GM12872 (cell line): ENCODE measurements at regions not wholly inside any gene's neighbourhood (a gene's known extent, or its start where the extent isn't known, plus 50 kb on each side); places are given as distances from the start of the nearest gene placed in this dataset.

Experiments used
- CTCF ChIP-seq: IDR thresholded peaks from 3 replicates; pipeline ENCODE4 v1.5.1; 2011; ENCODE audit warnings: low read depth, mild to moderate bottlenecking, low read length, moderate library complexity; ENCODE audit not compliant: insufficient read depth

DNA sequence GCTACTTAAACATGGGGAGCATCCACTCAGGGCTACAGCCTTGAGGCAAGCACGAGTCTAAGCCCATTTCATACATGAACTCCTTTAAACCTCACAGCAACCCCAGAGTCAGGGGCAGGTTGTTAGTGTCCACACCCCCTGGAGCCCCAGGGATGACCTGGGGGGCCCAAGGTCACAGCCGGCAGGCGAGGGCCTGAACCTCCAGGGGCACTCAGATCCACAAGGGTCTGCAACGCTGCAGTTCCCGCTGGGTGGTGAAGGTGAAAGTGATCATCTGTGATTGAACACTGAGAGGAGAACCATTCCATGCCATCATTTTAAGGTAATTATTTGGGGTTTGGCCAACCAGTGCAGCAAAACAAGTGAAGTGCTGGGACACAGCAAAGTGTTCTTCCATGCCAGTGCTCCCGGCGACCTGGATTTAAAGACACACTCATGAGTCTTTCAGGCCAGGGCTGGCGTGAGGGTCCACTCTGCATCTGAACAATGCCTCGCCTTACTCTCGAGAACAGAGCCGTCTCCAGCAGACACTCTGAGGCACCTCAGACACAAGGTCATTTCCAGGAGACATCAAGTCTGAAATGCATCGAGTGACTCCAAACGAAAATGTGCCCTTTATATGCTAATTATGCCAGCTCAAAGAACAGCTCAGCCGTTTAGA, 61.6 kb upstream of the SNTG2 start:
- no peak for TF ChIP-seq CTCF

GRCh38 chr2:888211-888801, 62.3 kb upstream of the SNTG2 start:
- no peak for TF ChIP-seq CTCF

- no peak for TF ChIP-seq CTCF
Observed at GRCh38 chr2:887639-888038, 63.0 kb upstream of the SNTG2 start.

DNA sequence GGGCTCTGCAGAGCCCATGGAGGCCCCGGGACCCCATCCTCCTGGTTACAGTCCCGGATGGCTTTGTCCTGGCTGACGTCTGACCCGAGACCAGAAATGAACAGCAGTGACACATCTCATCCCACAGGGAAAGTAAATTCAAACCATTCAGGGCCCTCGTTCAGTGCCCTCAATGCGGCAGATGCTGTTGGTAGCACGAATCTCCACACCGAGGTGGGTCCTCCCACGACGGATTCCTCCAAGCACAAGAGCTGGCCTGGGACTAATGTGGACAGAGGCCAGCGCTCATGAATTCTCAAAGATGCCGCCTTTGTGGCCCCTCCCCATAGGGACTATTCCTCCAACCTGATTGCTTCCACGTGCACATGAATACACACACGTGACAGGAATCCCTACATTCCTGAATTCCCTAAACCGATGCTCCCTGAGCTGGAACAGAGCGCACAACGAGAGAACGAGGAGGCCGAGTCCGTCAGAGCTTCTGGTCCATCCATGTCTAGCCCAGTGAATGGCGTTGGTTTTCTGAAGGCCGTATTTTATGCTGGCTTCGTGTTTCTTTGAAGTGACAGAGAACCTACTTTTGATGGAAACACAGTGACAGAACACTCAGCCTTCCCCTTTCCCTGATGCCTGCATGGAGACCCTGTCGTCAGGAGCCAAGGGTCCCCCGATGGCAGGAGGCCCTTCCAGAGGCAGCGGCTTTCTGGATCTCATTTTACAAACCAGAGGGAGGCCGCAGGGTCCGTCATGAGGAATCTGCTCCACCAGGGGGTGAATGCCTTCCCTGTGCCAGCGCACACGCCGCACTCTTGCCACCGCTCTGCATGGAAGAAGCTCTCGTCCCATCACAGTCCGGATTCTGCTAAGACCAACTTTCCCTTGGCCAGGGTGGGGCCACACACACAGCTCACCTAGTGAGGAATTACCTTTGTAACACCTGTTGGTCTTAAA, 64.3 kb upstream of the SNTG2 start:
- TF ChIP-seq CTCF, result no peak

- TF ChIP-seq CTCF, result no peak
Observed at GRCh38 chr2:885230-886071, 65.2 kb upstream of the SNTG2 start.

DNA sequence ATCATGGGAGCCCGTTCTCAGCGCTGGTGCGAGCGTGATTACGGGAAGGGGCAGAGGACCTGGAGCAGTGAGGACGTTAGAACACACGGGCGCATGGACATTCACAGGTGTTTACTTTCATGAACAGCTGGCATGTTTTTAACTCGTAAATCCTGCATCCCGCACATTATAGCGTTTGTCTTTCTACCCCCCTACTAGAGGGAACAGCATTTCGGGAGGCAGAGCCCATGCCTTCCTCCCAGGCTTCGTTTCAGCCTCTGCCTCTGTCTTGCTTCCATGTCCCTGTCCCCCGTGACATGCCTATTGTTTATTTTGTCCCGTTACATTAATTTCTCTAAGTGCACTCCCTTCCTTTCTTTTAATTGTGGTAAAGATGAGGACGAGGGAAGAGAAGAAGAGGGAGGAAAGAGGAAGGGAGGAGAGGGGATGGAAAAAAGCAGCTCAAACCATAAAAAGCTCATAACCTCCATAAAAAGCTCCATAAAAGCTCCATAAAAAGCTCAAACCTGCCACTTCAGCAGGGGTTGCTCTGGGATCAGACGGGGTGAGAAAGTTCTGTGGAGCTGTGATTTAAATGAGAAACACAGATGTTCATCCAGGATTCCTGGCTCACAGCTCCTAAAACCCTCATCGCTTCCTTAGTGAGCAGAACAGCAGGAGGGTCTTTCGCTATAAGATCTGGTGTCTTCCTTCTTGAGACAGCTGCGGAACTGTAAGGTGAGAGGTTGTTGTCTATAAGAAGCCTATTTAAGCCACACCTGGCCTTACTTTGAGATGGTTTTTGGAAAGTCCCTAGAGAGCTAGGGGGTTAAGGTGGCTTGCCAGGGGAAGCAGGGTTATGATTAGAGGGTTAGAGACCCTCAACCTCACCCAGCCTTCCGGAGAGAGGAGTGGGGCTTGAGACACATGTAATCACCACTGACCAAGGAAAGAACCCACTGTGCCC, 66.6 kb upstream of the SNTG2 start:
- no peak for TF ChIP-seq CTCF
